Mesendoderm (in vitro differentiated cells): ENCODE measurements at regions not wholly inside any gene's neighbourhood (a gene's known extent, or its start where the extent isn't known, plus 50 kb on each side); places are given as distances from the start of the nearest gene placed in this dataset.

Experiments
- DNase-seq: peaks from one replicate; pipeline ENCODE4 v3.0.0; 2013
- H2AK5ac ChIP-seq: 2 replicates; pipeline ENCODE4 v1.6.1; 2013; ENCODE audit warnings: low read length, inconsistent platforms
- H2BK120ac ChIP-seq: 2 replicates; pipeline ENCODE4 v1.6.1; 2013; ENCODE audit warnings: low read depth, mild to moderate bottlenecking, low read length, moderate library complexity, mixed read lengths
- H2BK15ac ChIP-seq: replicated peaks from 2 replicates; pipeline ENCODE4 v1.6.1; 2013; ENCODE audit warnings: low read depth, mild to moderate bottlenecking, moderate library complexity
- H2BK5ac ChIP-seq: 2 replicates; pipeline ENCODE4 v1.6.1; 2013; ENCODE audit warnings: low read length, inconsistent platforms
- H3K18ac ChIP-seq: 2 replicates; pipeline ENCODE4 v1.6.1; 2013; ENCODE audit warnings: mild to moderate bottlenecking, low read length, mixed read lengths
- H3K23ac ChIP-seq: one replicate; pipeline ENCODE4 v1.6.1; 2013; ENCODE audit warnings: low read length
- H3K27ac ChIP-seq: 2 replicates; pipeline ENCODE4 v1.5.1; 2013; ENCODE audit warnings: low read depth, mild to moderate bottlenecking, inconsistent platforms, low read length, moderate library complexity
- H3K27me3 ChIP-seq: 2 replicates; pipeline ENCODE4 v1.6.1; 2013; ENCODE audit warnings: low read length, control low read depth, mild to moderate bottlenecking, inconsistent platforms; ENCODE audit not compliant: insufficient read depth, poor library complexity
- H3K36me3 ChIP-seq: 2 replicates; pipeline ENCODE4 v1.6.1; 2013; ENCODE audit warnings: low read length, inconsistent platforms; ENCODE audit not compliant: control insufficient read depth, insufficient read depth
- H3K4ac ChIP-seq: one replicate; pipeline ENCODE4 v1.6.1; 2013; ENCODE audit warnings: low read depth, mild to moderate bottlenecking, low read length, moderate library complexity
- H3K4me1 ChIP-seq: 2 replicates; pipeline ENCODE4 v1.6.1; 2013; ENCODE audit warnings: low read depth, low read length, inconsistent platforms; ENCODE audit not compliant: control insufficient read depth
- H3K4me2 ChIP-seq: 2 replicates; pipeline ENCODE4 v1.6.1; 2013; ENCODE audit warnings: low read length
- H3K4me3 ChIP-seq: 2 replicates; pipeline ENCODE4 v1.5.1; 2013; ENCODE audit warnings: mild to moderate bottlenecking, low read length
- H3K56ac ChIP-seq: one replicate; pipeline ENCODE4 v1.6.1; 2013; ENCODE audit warnings: low read length
- H3K79me1 ChIP-seq: 2 replicates; pipeline ENCODE4 v1.6.1; 2013; ENCODE audit warnings: low read length, inconsistent platforms
- H3K79me2 ChIP-seq: 2 replicates; pipeline ENCODE4 v1.6.1; 2013; ENCODE audit warnings: mild to moderate bottlenecking, low read length; ENCODE audit not compliant: control insufficient read depth, insufficient read depth
- H3K9ac ChIP-seq: 2 replicates; pipeline ENCODE4 v1.6.1; 2013; ENCODE audit warnings: low read length, inconsistent platforms
- H4K5ac ChIP-seq: one replicate; pipeline ENCODE4 v1.6.1; 2013; ENCODE audit warnings: low read length
- H4K8ac ChIP-seq: one replicate; pipeline ENCODE4 v1.6.1; 2013; ENCODE audit warnings: low read depth, mild to moderate bottlenecking, control low read depth, low read length, moderate library complexity
- WGBS: extraction: QIAGEN DNeasy Blood & Tissue Kit; methylation state at CpG from one replicate; pipeline ENCODE4 v1.1.7; 2013; ENCODE audit warnings: low lambda C conversion rate, missing lambda C conversion rate; ENCODE audit not compliant: insufficient coverage; ENCODE audit errors: extremely low coverage; 5-methylcytosine and 5-hydroxymethylcytosine counted together

DNA sequence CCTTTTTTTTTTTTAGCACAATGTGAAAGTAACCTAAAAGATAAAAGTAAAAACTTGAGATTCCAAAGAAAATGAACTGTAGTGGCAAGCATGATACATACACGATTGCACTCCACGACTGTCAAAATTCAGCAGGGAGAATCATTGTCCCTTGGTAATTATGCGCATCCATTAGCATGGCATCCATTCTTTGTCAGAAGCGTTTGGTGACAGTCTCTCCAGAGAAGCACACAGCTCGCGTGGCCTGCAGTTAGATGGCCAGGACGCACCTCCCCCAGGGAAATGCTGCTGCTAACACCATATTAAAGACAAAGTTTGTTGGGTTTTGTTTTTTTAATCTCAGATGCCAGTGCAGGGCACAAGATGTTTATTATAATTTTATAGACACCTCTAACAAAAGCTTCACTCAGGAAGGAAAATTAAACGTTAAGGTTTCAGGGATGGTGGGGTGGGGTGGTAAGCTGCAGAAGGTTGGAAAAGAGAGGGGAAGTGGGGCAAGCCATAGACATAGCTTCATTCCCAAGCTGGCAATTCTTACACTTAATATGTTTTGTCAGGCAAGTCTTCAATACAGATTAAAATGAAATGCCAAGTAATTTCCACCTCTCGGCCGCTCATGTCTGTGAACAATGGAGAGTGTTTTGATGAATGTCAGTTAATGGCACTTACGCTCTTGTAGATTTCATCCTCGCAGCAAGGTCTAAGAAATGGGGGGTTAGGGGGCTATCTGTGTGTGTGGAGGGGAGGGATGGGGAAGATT lies 142.8 kb upstream of the TOPAZ1 start:
- Histone ChIP-seq H3K18ac (no peak overlapping the region), H3K79me1 (no peaks in the 10 kb centered on the region), H3K56ac (no peak overlapping the region), H3K36me3 (no peaks in the 10 kb centered on the region), H3K4me3 (no peak overlapping the region), H3K4ac (no peak overlapping the region), H4K8ac (no peak overlapping the region), H3K4me1 (peaks cover 14% of the 10 kb centered on the region), H4K5ac (no peak overlapping the region), H3K23ac (no peak overlapping the region), H3K27ac (no peak overlapping the region), H3K4me2 (no peak overlapping the region), H3K27me3 (no peaks in the 10 kb centered on the region), H2BK15ac (no peak overlapping the region), H2BK120ac (no peak overlapping the region), H2AK5ac (no peak overlapping the region), H2BK5ac (no peak overlapping the region), H3K79me2 (no peaks in the 10 kb centered on the region), H3K9ac (no peak overlapping the region)
- WGBS: no CpG with 5 or more reads among the region's 12 CpGs
- peak; percentile 59 for DNase-seq

DNA sequence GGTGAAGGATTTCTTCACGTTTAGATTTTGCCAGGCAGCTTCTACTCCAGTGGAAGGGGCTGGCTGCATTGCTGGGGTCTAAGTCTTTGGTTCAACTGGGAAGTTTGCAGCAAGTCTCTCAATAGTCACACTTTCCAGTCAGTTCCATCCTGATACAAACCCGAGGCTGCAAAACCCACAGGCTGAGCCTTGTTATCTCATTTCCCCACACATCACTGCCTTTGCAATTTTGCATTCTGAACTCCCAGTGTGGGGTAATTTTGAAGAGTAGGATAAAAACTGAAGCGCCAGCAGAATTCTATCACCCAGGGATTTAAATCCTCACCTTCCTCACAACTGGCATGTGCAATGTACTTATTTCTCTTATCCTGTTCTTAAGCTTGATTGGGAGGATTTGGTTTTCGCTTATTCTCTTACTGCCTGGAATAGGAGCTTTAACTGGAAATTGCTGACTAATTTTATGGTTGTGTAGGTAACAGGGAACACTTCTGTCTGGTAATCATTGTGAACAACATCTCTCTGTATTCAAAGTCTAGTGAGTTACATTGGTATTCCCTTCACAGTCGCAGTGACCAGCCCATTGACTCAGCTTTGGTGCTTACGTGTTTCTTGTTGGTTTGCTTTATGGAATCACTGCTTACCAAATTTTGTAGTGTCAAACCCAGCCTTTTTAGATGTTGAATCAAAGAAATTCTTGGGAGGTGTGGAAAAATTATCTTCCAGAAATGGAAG lies 142.0 kb upstream of the TOPAZ1 start:
- H3K79me2 ChIP-seq: no peaks in the 10 kb centered on the region

DNA sequence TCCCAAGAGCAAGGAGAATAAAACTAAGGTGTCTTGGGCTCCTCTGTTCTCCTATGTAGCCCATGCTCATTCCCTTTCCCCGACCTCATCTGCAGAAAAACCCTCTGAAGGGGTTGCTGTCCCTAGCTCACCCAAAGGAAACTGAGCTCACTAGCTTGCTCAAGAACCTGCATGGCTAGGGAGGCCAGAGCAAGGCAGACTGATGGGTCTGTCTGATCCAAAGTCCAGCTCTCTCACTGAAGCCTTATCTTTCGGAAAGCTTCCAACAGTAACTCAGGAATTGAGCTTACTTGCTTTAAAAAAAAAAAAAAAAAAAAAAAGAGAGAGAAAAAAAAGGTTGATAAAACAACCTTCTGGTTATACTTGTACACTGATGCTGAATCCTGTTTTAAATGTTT lies 141.4 kb upstream of the TOPAZ1 start:
- no peak overlapping the region for H3K18ac ChIP-seq
- H3K27ac ChIP-seq: no peak overlapping the region
- H3K56ac ChIP-seq: no peak overlapping the region

More for the DNA sequence above, 142.0 kb upstream of the TOPAZ1 start:
- H2BK15ac ChIP-seq: no peak overlapping the region
- H2BK120ac ChIP-seq: no peak overlapping the region
- H3K4ac ChIP-seq: no peak overlapping the region
- no peaks in the 10 kb centered on the region for H3K27me3 ChIP-seq
- H3K9ac ChIP-seq: no peak overlapping the region
- H3K27ac ChIP-seq: no peak overlapping the region
- no peak overlapping the region for H3K23ac ChIP-seq
- no peaks in the 10 kb centered on the region for H3K79me1 ChIP-seq
- no peaks in the 10 kb centered on the region for H3K36me3 ChIP-seq
- H2BK5ac ChIP-seq: no peak overlapping the region
- H3K4me2 ChIP-seq: no peak overlapping the region
- no peak overlapping the region for H3K56ac ChIP-seq
- H2AK5ac ChIP-seq: no peak overlapping the region
- H3K4me3 ChIP-seq: no peak overlapping the region
- WGBS: no CpG with 5 or more reads among the region's 6 CpGs
- no peak for DNase-seq
- H3K4me1 ChIP-seq: peaks cover 14% of the 10 kb centered on the region
- no peak overlapping the region for H4K8ac ChIP-seq
- no peak overlapping the region for H4K5ac ChIP-seq
- no peak overlapping the region for H3K18ac ChIP-seq

DNA sequence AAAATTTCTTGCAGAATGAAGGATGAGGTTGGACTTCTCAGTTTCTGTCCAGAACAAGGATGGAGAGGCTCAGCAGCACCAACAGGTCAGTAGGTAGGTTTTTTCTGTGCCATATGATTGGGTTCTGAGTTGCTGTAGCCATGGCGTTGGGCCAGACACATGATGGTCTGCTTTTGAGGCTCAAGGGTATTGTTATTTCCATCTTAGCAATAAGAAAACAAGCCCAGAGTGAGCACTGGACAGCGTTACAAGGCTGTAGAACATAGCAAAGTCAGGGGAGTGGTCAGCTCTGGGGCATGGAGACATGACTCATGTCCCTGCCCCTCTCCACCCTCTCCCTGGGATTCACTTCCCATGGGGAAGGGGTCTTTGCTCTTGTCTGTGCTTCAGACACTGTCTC lies 137.6 kb upstream of the TOPAZ1 start:
- H3K4me1 ChIP-seq: peaks cover 20% of the 10 kb centered on the region
- no peak overlapping the region for H3K4me2 ChIP-seq
- H2AK5ac ChIP-seq: no peak overlapping the region
- H4K8ac ChIP-seq: no peak overlapping the region
- no peak overlapping the region for H4K5ac ChIP-seq
- no peaks in the 10 kb centered on the region for H3K27me3 ChIP-seq
- no peak overlapping the region for H3K4me3 ChIP-seq
- no peak overlapping the region for H3K56ac ChIP-seq
- no peaks in the 10 kb centered on the region for H3K36me3 ChIP-seq
- no peak overlapping the region for H3K27ac ChIP-seq
- no peaks in the 10 kb centered on the region for H3K79me2 ChIP-seq
- no peak overlapping the region for H2BK5ac ChIP-seq
- H3K9ac ChIP-seq: no peak overlapping the region
- no peak for DNase-seq
- WGBS: no CpG with 5 or more reads among the region's 2 CpGs
- no peak overlapping the region for H2BK15ac ChIP-seq
- no peak overlapping the region for H3K23ac ChIP-seq
- no peaks in the 10 kb centered on the region for H3K79me1 ChIP-seq
- H2BK120ac ChIP-seq: no peak overlapping the region
- no peak overlapping the region for H3K4ac ChIP-seq
- H3K18ac ChIP-seq: no peak overlapping the region

More for the DNA sequence above, 141.4 kb upstream of the TOPAZ1 start:
- Histone ChIP-seq H3K4me1 (peaks cover 14% of the 10 kb centered on the region), H3K4me2 (no peak overlapping the region), H3K79me2 (no peaks in the 10 kb centered on the region), H3K23ac (no peak overlapping the region), H2AK5ac (no peak overlapping the region), H3K9ac (no peak overlapping the region), H2BK120ac (no peak overlapping the region), H3K4ac (no peak overlapping the region), H3K79me1 (no peaks in the 10 kb centered on the region), H3K36me3 (no peaks in the 10 kb centered on the region), H3K27me3 (no peaks in the 10 kb centered on the region), H2BK15ac (no peak overlapping the region), H3K4me3 (no peak overlapping the region), H4K5ac (no peak overlapping the region), H2BK5ac (no peak overlapping the region), H4K8ac (no peak overlapping the region)
- whole genome bisulfite sequencing: no CpG with 5 or more reads among the region's 2 CpGs
- no peak for DNase-seq

DNA sequence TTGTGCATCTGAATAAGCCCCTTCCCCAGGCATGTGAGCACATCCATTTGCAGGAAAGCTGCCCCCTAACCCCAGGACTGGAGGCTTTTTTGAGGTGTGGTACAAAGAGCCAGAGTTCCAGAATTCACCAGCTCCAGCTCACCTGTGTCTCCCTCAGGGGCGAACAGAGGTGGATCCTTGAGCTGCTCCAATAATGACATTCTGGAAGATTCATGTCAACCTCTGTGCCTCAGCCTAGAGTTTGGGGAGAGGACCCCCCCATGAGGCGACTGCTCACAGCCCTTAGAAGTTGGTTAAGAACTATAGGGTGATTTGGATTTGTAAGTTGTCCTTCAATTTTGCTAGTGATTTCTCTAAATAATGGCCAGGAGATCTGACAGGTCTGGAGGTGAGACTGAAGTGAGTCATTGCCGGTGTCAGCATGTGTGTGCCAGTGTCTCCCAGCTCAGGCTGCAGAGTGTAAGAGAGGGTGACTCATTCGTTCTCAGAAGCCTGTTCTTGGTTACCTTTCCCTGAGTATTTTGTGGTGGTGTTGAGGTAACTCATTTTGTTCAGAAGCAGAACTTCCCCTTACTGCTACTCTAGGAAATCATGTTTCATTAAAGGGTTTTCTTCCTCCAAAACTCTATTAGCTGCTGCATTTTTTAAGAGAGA lies 136.9 kb upstream of the TOPAZ1 start:
- H3K9ac ChIP-seq: no peak overlapping the region
- H3K4me2 ChIP-seq: no peak overlapping the region
- H3K79me2 ChIP-seq: no peaks in the 10 kb centered on the region
- H3K4me3 ChIP-seq: no peak overlapping the region
- peaks cover 14% of the 10 kb centered on the region for H3K4me1 ChIP-seq
- no CpG with 5 or more reads among the region's 4 CpGs for WGBS
- no peaks in the 10 kb centered on the region for H3K79me1 ChIP-seq
- no peak overlapping the region for H3K18ac ChIP-seq
- H4K5ac ChIP-seq: no peak overlapping the region
- no peaks in the 10 kb centered on the region for H3K36me3 ChIP-seq
- no peak overlapping the region for H2BK15ac ChIP-seq
- no peak overlapping the region for H4K8ac ChIP-seq
- H3K4ac ChIP-seq: no peak overlapping the region
- DNase-seq: peak; percentile 79
- no peak overlapping the region for H3K23ac ChIP-seq
- H2BK120ac ChIP-seq: no peak overlapping the region
- no peaks in the 10 kb centered on the region for H3K27me3 ChIP-seq
- H3K56ac ChIP-seq: no peak overlapping the region
- no peak overlapping the region for H2BK5ac ChIP-seq
- no peak overlapping the region for H2AK5ac ChIP-seq
- no peak overlapping the region for H3K27ac ChIP-seq
